Heart left ventricle (tissue), 16 donors: ENCODE measurements at regions not wholly inside any gene's neighbourhood (a gene's known extent, or its start where the extent isn't known, plus 50 kb on each side); places are given as distances from the start of the nearest gene placed in this dataset.

Experiments
- ATAC-seq, 4 donors: fragments of 200-7000 bp; cut with Tn5 transposase; one replicate each; pipeline ENCODE4 v1.9.1; 2020 to 2022; ENCODE audit warnings: moderate library complexity in 4 of 4, mild to moderate bottlenecking in 3 of 4, moderate number of reproducible peaks in 1 of 4
- DNase-seq, 5 donors: peaks; one replicate each; pipeline ENCODE4 v3.0.0-alpha.2; 2020
- H3K27ac ChIP-seq, 12 donors: fragments of 200-600 bp; sonication (generic) in 4 of 12; one replicate each; pipeline versions ENCODE4 v1.5.0 to v1.8.0; 2016 to 2022; ENCODE audit warnings: mild to moderate bottlenecking in 2 of 12
- H3K27me3 ChIP-seq, 9 donors: fragments of 200-600 bp; sonication (generic) in 2 of 9; one replicate each; pipeline versions ENCODE4 v1.5.1 to v1.8.0; 2016 to 2022; ENCODE audit warnings: mild to moderate bottlenecking in 3 of 9
- H3K36me3 ChIP-seq, 9 donors: fragments of 200-600 bp; sonication (generic) in 2 of 9; one replicate each; pipeline versions ENCODE4 v1.5.0 to v1.8.0; 2018 to 2022; ENCODE audit warnings: mild to moderate bottlenecking in 2 of 9
- H3K4me1 ChIP-seq, 12 donors: fragments of 200-600 bp; sonication (generic) in 4 of 12; one replicate each; pipeline versions ENCODE4 v1.5.0 to v1.8.0; 2016 to 2022; ENCODE audit warnings: mild to moderate bottlenecking in 3 of 12
- H3K4me3 ChIP-seq, 12 donors: fragments of 200-600 bp; sonication (generic) in 4 of 12; one replicate each; pipeline versions ENCODE4 v1.5.0 to v1.8.0; 2017 to 2022; ENCODE audit warnings: mild to moderate bottlenecking in 9 of 12, moderate library complexity in 4 of 12
- H3K9me3 ChIP-seq, 12 donors: fragments of 200-600 bp; sonication (generic) in 4 of 12; one replicate each; pipeline versions ENCODE4 v1.5.0 to v1.8.0; 2016 to 2022; ENCODE audit warnings: mild to moderate bottlenecking in 1 of 12
- CTCF ChIP-seq, 12 donors: fragments of 200-600 bp; sonication (generic) in 4 of 12; IDR thresholded peaks; one replicate each; pipeline versions ENCODE4 v1.5.0 to v1.8.0; 2018 to 2022; ENCODE audit warnings: antibody characterized with exemption in 12 of 12, mild to moderate bottlenecking in 5 of 12
- POLR2A ChIP-seq, 2 donors: fragments of 450-650 bp; IDR thresholded peaks; one replicate each; pipeline ENCODE4 v1.6.1; 2017; ENCODE audit warnings: antibody characterized with exemption in 2 of 2, mild to moderate bottlenecking in 2 of 2, moderate library complexity in 2 of 2
- WGBS, 4 donors: extraction: QIAGEN DNeasy Blood & Tissue Kit in 2 of 4; methylation state at CpG; one replicate each; pipeline versions ENCODE4 v1.1.5 to v1.1.7; 2013 to 2018; 5-methylcytosine and 5-hydroxymethylcytosine counted together
- intact Hi-C, 10 donors: fragments of 100-400 bp; cut with DNase I; formaldehyde crosslinking; loops; one replicate each; pipeline versions ENCODE4 v1.11.1 to v1.14.2; 2022
- donor health status: ischemic (EF 13 %, LVEDD 7.1; RV severe dilation, severe dysfunction).
- donor health status: healthy with polysubstance abuse.
- donor health status: DM: no; HTN: yes; CAD: no.
- donor health status: DM: no; HTN: no; CAD: no.
- donor health status: ischemic (EF 25% LVEDD 6.9; RV normal size, moderate dysfunction).
- donor health status: ischemic (EF 25% LVEDD 5.7; RV mildly dilated, moderate dysfunction).
- donor health status: healthy.
- donor health status: DM: yes; HTN: yes; CAD: no.
- donor health status: ischemic (EF 35%, LVEDD 5.7; RV mildly dilated, moderate dysfunction).
- donor health status: nonischemic (EF 11% LVEDD 7.7; RV severe dilation, severe dysfunction).
- donor health status: DM: yes; HTN: yes; CAD: no.
- donor health status: PGD.
- donor health status: ischemic (EF 29% LVEDD 5.4; RV normal size, mild dysfunction).
- donor health status: nonischemic (EF 23%, LVEDD 6.1; RV moderate dilation, normal function).

DNA sequence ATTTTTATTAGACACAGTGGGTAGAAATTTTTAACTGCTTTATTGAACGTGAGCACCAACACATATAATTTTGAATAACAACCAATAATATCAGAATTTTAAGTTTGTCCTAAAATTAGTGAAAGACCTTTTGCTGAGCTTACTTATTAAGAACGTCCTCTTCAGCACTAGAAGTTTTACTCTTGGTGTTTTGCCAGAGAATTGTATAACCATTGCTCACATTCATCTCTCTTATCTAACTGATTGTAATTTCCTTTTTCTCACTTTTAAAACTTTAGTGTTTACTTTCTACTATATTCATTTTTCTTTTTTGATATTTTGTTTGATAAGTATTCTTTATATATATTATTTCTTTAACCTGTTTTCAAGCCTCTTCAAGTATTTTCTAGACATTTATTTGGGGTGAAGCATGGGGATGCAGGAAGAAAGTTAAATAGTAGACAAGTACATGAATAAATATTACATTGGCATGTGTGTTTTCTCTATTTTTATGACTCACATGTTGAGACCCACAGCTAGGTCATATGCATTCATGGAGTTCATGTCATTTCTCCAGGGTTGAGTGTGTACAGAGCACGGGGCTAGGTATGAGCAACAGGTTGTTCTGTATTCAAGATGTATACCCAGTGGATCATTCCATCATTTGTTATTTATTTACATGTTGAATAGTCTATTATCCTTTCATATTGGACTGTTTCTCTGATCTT is 90.6 kb downstream of the ATP6V1G3 start:
- no peaks in the 10 kb centered on the region for H3K36me3 ChIP-seq
- no peaks in the 10 kb centered on the region for H3K9me3 ChIP-seq
- ATAC-seq (no peak), DNase-seq (no peak)
- peaks cover 0 to 6% (median 0%) of the 10 kb centered on the region in 12 donors for H3K4me1 ChIP-seq
- H3K4me3 ChIP-seq: no peak overlapping the region
- TF ChIP-seq CTCF (IDR thresholded peaks at IDR 0.05) (no peak), POLR2A (IDR thresholded peaks at IDR 0.05) (no peak)
- no peak overlapping the region for H3K27ac ChIP-seq
- WGBS, 4 donors: 35 to 61% (median 55%) methylated on average over 3 of the region's 3 CpGs
- intact Hi-C loops: no loop called here
- no peaks in the 10 kb centered on the region for H3K27me3 ChIP-seq

GRCh38 chr1:198449261-198449660 is 91.2 kb downstream of the ATP6V1G3 start:
- H3K4me3 ChIP-seq: no peak overlapping the region
- DNase-seq: no peak
- H3K9me3 ChIP-seq: no peaks in the 10 kb centered on the region
- intact Hi-C loops: no loop called here
- H3K27ac ChIP-seq: no peak overlapping the region
- peaks cover 0 to 6% (median 0%) of the 10 kb centered on the region in 12 donors for H3K4me1 ChIP-seq
- H3K27me3 ChIP-seq: no peaks in the 10 kb centered on the region
- H3K36me3 ChIP-seq: no peaks in the 10 kb centered on the region
- no peak for TF ChIP-seq CTCF (IDR thresholded peaks at IDR 0.05)
- TF ChIP-seq POLR2A (IDR thresholded peaks at IDR 0.05): no peak
- no peak for ATAC-seq

DNA sequence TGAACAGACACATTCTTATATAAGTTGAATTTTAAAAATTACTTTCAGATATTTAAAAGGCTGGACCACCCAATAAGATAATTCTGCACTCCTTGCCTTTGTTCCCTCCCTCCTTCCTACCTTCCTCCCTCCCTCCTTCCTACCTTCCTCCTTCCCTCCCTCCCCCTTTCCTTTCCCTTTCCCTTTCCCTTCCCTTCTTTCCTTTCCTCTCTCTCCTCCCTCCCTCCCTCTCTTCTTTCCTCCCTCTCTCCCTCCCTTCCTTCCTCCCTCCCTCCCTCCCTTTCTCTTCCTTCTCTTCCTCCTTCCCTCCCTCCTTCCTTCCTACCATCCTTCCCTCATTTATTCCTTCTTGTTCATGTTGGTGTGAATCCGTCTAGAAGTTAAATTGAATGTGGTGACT is 93.0 kb downstream of the ATP6V1G3 start:
- intact Hi-C loops: no loop called here
- Histone ChIP-seq H3K36me3 (no peaks in the 10 kb centered on the region), H3K27me3 (no peaks in the 10 kb centered on the region), H3K27ac (no peak overlapping the region), H3K4me1 (peaks cover 0 to 6% (median 0%) of the 10 kb centered on the region in 12 donors), H3K9me3 (no peaks in the 10 kb centered on the region), H3K4me3 (no peak overlapping the region)
- ATAC-seq (no peak), DNase-seq (no peak)
- no peak for TF ChIP-seq POLR2A (IDR thresholded peaks at IDR 0.05)
- TF ChIP-seq CTCF (IDR thresholded peaks at IDR 0.05): no peak
- WGBS, 4 donors: 80 to 87% (median 85%) methylated on average over 1 of the region's 1 CpG

- ATAC-seq (no peak), DNase-seq (no peak)
- TF ChIP-seq POLR2A (IDR thresholded peaks at IDR 0.05) (no peak), CTCF (IDR thresholded peaks at IDR 0.05) (no peak)
- Histone ChIP-seq H3K9me3 (no peaks in the 10 kb centered on the region), H3K36me3 (no peaks in the 10 kb centered on the region), H3K27ac (peak overlapping the region in 2 of 12 donors; percentile 32 to 36), H3K27me3 (no peaks in the 10 kb centered on the region), H3K4me3 (no peak overlapping the region), H3K4me1 (peaks cover 0 to 6% (median 0%) of the 10 kb centered on the region in 12 donors)
- WGBS, 4 donors: 81 to 88% (median 85%) methylated on average over 3 of the region's 3 CpGs
- intact Hi-C loops: no loop called here
Observed at GRCh38 chr1:198445872-198446271, 94.6 kb downstream of the ATP6V1G3 start.
